HG02642 (cell line): ENCODE measurements at regions not wholly inside any gene's neighbourhood (a gene's known extent, or its start where the extent isn't known, plus 50 kb on each side); places are given as distances from the start of the nearest gene placed in this dataset.

Source experiments
- ATAC-seq: cut with Tn5 transposase; IDR thresholded peaks from one replicate; pipeline ENCODE4 v1.9.1; 2021; ENCODE audit warnings: mild to moderate bottlenecking; ENCODE audit not compliant: unreplicated experiment, poor library complexity

GRCh38 chr11:15374418-15374817 lies 259.7 kb downstream of the INSC start:
- ATAC-seq: no peak

GRCh38 chr11:15378941-15379340 lies 264.2 kb downstream of the INSC start:
- no peak for ATAC-seq

- no peak for ATAC-seq
Measured at GRCh38 chr11:15379483-15379882, 264.8 kb downstream of the INSC start.

DNA sequence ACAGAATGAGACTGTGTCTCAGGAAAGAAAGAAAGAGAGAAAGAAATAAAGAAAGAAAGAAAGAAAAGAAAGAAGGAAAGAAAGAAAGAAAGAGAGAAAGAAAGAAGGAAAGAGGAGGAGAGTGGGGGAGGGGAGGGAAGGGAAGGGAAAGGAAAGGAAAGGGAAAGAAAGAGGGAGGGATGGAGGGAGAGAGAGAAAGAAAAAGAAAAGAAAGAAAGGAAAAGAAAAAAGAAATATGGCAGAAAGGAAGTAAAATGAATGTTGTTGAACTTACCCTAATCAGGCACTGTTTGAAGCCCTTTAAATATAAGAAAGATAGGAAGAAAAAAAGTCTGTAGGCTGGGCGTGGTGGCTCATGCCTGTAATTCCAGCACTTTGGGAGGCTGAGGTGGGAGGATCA lies 276.1 kb downstream of the INSC start:
- no peak for ATAC-seq

- ATAC-seq: no peak
Measured at GRCh38 chr11:15396778-15397177, 282.1 kb downstream of the INSC start.

DNA sequence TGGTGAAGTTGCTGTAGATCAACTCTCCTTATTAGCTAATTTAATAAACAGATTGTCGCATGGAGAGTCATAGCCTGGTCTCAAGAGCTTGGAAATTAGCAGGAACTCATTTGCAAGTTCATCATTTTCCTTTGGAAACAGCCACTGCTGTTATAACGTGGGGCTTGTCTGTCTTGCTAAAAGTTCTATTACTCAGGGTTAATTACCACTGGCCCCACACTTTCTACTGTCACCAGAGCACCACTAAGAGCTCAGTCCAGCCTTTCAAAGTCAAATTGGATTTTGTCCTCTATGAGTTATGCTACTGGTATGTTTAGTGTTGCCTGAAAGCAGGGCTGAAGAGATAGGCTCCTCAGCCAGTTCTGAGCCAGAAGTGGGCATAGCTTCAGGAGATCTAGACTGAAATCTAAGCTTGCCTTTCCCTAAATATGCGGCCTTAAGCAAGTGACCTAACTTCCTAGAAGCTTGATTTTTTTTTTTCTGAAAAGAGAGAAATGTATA lies 292.2 kb downstream of the INSC start:
- no peak for ATAC-seq

DNA sequence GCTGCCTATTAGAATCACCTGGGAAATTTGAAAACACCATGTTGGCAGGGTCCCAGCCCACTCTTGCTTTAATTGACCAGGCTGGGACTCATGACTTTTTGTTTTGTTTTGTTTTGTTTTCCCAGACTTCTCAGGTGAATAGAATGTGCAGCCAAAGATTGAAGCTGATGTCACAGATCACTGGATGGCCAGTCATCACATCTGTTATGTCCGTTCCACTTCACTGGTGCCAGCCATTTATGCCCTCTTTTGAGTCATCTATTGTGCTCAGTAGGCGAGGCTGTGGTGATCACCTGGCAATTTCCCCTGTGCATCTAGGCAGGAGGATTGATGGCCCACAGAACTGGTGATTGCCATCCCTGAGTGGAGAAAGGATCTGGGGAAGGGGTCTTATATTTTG lies 297.3 kb downstream of the INSC start:
- no peak for ATAC-seq

GRCh38 chr11:15418921-15419320 lies 304.2 kb downstream of the INSC start:
- ATAC-seq: no peak

- no peak for ATAC-seq
Measured at GRCh38 chr11:15419696-15420095, 305.0 kb downstream of the INSC start.

DNA sequence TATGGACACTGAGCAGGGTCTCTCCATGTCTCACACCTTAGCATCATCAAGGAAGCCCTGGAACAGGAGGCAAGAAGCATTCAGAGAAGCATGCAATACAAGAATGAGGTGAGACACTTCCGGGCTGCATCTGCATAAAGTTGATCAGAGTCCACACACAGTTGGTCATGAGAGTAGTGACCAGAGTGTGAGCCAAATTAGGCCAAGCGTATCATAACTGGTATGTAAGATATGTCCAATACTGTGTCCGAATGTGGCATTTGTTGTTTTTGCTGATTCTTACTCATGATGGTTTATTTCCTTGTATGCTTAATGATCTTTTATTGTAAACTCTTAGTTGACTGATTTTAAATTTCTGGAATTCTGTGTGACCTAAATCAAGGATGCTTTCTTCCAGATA lies 315.7 kb downstream of the INSC start:
- no peak for ATAC-seq

DNA sequence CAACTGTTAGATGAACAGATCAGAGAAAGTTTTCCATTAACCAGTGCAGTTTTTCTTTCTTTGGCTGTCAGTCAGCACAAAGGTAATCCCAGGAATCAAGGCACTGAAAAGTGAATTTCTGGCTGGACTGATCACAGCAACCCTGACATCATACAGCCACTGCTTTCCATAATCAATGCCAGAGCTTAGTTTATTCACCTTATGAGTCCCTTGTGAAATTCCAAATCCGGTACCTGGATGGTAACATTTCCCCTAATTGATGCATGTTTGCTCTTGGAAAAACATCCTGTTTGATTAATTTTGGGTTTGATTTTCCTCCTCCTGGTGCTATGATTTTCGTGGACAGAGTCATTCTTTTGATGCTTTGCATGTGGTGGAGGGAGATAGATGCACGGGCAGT lies 319.8 kb downstream of the INSC start:
- ATAC-seq: no peak

GRCh38 chr11:15446315-15446714 lies 331.6 kb downstream of the INSC start:
- no peak for ATAC-seq

GRCh38 chr11:15446929-15447328 lies 332.2 kb downstream of the INSC start:
- ATAC-seq: no peak

DNA sequence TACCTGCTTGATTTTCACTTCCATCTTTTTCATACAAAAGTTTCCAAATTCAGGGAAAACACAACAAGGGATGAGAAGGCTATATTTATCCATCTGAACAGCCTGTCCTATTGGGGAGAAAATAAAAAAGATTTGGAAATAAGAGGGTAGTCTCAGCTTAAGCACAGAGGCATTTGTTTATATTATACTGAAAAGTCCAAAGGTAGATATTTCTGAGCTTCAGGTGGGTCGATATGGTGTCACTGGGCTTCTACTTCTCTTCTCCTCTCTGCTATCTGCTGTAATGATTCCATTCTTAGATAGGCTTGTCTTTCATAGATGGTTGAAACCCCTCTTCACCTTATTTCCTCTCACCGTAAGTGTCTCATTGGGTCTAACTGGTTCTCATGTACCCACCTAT lies 337.0 kb downstream of the INSC start:
- ATAC-seq: no peak

- ATAC-seq: no peak
Measured at GRCh38 chr11:15453211-15453765, 338.6 kb downstream of the INSC start.

DNA sequence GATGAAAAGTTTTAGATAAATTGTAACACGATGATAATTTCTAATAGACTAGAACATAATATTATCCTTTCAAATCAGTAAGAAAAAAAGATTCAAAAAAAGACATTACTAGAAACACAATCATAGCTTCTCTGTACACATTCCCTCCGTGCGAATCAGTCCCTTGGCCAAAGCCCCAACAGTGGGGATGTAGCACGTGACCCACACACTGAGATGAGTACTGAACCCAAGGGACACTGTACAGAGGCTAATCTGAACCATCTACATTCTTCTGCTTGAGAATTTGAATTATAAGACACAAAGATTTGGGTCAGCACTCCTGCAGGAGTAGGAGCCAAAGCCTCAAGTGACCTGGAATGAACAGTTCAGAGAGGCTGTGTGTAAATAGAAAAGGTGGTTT lies 353.7 kb downstream of the INSC start:
- no peak for ATAC-seq

GRCh38 chr11:15471048-15471894 lies 356.5 kb downstream of the INSC start:
- ATAC-seq: no peak

DNA sequence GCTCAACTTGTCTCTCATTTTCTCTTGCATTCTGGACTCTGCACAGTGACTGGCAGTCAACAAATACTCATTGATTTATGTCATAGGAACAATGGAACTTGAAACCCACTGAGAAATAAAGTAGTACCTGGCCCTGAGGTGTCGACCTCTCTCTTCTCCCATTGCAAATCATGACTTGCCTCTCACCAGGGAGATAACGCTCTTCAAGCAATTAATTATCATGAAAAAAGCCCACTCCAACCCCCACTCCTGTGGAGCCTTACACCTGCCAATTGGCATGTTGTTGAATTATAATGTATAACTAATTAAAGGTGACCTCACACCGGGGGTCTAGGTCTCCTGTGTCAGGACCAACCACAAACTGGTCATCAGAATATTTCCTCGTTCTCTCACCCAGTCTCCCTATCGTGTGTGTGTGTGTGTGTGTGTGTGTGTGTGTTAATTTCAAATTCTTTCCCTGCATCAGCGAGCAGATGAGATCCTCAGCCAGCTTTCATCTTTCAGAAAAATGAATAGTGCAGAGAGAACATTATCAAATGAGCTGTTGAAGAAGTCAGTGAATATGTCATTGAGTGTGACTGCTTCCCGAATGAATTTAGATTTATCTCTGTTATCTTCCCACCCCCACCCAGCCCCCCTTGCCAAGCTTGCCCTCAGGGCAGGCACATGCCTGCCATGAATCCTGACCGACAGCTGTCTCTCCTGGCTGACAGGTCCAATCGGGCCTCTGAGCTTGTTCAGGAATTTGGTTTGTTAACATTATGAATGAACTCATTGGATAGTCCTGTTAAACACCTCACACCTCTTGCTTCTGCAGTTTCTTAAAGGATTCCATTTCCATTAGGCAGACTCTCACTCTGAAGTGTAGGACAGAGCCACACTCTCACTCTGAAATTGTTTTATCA lies 357.4 kb downstream of the INSC start:
- no peak for ATAC-seq

DNA sequence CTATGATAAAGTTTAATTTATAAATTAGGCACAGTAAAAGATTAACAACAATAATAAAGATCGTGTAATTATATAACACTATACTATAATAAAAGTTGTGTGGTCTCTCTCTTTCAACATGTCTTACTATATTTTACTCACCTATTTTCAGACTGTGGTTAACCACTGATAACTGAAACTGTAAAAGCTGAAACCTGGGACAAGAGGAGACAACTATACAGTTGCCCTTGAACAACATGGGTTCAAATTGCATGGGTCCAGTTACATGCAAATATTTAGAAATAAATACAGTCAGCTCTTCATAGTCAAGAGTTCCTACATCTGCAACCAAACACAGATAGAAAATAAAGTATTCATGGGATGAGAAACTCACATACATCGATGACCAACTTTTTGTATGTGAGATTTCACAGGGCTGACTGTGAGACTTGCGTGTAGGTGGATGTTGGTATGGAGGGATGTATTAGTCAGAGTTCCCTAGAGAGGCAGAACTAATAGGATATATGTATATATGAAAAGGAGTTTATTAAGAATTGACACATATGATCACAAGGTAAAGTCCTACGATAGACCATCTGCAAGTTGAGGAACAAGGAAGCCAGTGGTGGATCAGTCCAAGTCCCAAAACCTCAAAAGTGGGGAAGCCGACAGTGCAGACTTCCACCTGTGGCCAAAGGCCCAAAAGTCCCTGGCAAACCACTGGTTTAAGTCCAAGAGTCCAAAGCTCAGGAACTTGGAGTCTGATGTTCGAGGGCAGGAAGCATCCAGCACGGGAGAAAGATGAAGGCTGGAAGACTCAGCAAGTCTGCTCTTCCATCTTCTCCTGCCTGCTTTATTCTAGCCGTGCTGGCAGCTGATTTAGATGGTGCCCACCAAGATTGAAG lies 359.5 kb downstream of the INSC start:
- peak; percentile 60 for ATAC-seq

- ATAC-seq: no peak
Measured at GRCh38 chr11:15476371-15476917, 361.7 kb downstream of the INSC start.
